Uterus (tissue), 3 donors: ENCODE measurements at regions not wholly inside any gene's neighbourhood (a gene's known extent, or its start where the extent isn't known, plus 50 kb on each side); places are given as distances from the start of the nearest gene placed in this dataset.

Experiments
- DNase-seq, 2 donors: peaks; one replicate each; pipeline ENCODE4 v3.0.0-alpha.2; 2019 to 2020
- H3K27ac ChIP-seq, 2 donors: fragments of 200-600 bp; sonication (generic); 1 replicate in 1 of 2; 2 replicates in 1 of 2; pipeline ENCODE4 v1.5.1; 2016 to 2018
- H3K27me3 ChIP-seq, 2 donors: fragments of 200-600 bp; sonication (generic); one replicate each; pipeline ENCODE4 v1.5.1; 2018 to 2019; ENCODE audit warnings: control low read depth in 1 of 2
- H3K36me3 ChIP-seq, 2 donors: fragments of 200-600 bp; sonication (generic); one replicate each; pipeline ENCODE4 v1.5.1; 2019; ENCODE audit warnings: control low read depth in 1 of 2
- H3K4me1 ChIP-seq, 2 donors: fragments of 200-600 bp; sonication (generic); one replicate each; pipeline ENCODE4 v1.5.1; 2018 to 2019; ENCODE audit warnings: control low read depth in 1 of 2
- H3K4me3 ChIP-seq, 2 donors: fragments of 200-600 bp; sonication (generic); 1 replicate in 1 of 2; 2 replicates in 1 of 2; pipeline ENCODE4 v1.5.1; 2018 to 2019; ENCODE audit warnings: mild to moderate bottlenecking in 1 of 2
- H3K9me3 ChIP-seq, 2 donors: fragments of 200-600 bp; sonication (generic); one replicate each; pipeline ENCODE4 v1.5.1; 2019; ENCODE audit warnings: control low read depth in 1 of 2
- POLR2A ChIP-seq, 2 donors: fragments of 450-650 bp; IDR thresholded peaks; one replicate each; pipeline ENCODE4 v1.6.1; 2016; ENCODE audit warnings: antibody characterized with exemption in 2 of 2, mild to moderate bottlenecking in 1 of 2, moderate library complexity in 1 of 2
- intact Hi-C: fragments of 100-400 bp; cut with DNase I; formaldehyde crosslinking; loops from one replicate; pipeline ENCODE4 v1.15.1; 2023; ENCODE audit warnings: low total_unique reads
- TF ChIP-seq, protein P1 (sequence below), 4 experiments: fragments of 200-600 bp in 2 of 4; fragments of 450-650 bp in 2 of 4; sonication (generic) in 2 of 4; IDR thresholded peaks; one replicate each; pipeline ENCODE4 v1.5.1; 2016 to 2019; ENCODE audit warnings: antibody characterized with exemption in 4 of 4, mild to moderate bottlenecking in 2 of 4, moderate library complexity in 1 of 4
- donor health status: DM: yes; HTN: yes; CAD: no.

DNA sequence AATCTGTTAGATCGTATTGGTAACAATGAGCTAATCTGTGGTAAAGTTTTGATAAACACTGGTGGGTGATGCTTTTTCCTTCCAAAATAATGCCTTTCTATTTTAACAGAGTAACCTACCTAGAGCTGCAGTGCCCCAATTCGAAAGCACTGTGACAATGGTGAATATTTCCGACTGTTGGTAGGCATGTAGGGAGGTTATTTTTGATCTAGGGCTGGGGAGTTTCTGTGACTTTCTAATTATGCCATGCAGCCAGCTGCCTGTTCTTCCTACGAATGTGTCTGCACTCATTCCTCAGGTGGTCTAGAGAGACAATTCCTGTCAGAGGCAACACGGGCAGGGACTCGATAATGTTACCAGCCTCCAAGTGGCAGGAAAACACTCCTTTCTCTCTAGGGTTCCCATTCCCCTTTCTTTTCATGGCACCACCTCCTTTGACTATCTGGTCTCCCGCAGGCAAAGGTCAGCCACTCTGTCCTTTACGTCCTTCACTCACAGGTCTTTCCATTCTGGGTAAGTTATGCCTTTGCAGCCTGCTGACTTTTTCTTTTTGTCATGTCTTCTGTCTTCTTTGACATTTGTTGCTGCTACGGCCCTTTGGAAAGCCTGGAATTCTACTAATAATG lies 167.2 kb upstream of the MGAT5 start:
- no peaks in the 10 kb centered on the region for H3K36me3 ChIP-seq
- no peak overlapping the region for H3K4me3 ChIP-seq
- no peak for DNase-seq
- intact Hi-C loops: no loop called here
- no peaks in the 10 kb centered on the region for H3K9me3 ChIP-seq
- H3K27ac ChIP-seq: no peak overlapping the region
- H3K4me1 ChIP-seq: no peaks in the 10 kb centered on the region
- no peak for TF ChIP-seq POLR2A (IDR thresholded peaks at IDR 0.05)
- TF ChIP-seq, protein P1, sequence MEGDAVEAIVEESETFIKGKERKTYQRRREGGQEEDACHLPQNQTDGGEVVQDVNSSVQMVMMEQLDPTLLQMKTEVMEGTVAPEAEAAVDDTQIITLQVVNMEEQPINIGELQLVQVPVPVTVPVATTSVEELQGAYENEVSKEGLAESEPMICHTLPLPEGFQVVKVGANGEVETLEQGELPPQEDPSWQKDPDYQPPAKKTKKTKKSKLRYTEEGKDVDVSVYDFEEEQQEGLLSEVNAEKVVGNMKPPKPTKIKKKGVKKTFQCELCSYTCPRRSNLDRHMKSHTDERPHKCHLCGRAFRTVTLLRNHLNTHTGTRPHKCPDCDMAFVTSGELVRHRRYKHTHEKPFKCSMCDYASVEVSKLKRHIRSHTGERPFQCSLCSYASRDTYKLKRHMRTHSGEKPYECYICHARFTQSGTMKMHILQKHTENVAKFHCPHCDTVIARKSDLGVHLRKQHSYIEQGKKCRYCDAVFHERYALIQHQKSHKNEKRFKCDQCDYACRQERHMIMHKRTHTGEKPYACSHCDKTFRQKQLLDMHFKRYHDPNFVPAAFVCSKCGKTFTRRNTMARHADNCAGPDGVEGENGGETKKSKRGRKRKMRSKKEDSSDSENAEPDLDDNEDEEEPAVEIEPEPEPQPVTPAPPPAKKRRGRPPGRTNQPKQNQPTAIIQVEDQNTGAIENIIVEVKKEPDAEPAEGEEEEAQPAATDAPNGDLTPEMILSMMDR (IDR thresholded peaks at IDR 0.05): no peak
- no peaks in the 10 kb centered on the region for H3K27me3 ChIP-seq

DNA sequence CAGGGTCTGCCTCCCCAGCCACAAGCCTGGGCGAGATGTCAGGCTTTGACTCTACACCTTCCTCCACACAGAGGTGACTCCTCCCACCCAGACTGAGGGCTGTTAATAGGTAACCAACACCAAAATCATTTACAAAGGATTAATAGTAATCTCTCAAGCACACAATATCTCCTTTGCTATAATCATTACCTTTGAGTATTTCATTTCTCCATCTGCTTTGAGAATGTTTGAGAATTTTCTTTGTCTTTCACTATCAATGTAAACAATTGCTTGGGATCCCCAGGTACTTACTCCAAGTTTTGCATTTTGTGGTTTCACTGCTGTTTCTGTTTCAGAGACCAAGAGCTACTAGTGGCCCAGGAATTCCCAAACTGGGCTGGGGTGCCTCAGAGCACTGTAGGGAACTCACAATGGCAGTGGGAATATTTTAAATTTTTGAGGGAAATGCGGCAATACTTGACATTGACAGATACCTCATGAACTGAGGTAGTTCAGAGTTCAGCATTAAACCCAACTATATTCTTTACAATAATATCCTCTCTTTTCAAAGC lies 166.4 kb upstream of the MGAT5 start:
- Histone ChIP-seq H3K36me3 (no peaks in the 10 kb centered on the region), H3K4me3 (no peak overlapping the region), H3K27ac (no peak overlapping the region), H3K4me1 (no peaks in the 10 kb centered on the region), H3K9me3 (no peaks in the 10 kb centered on the region), H3K27me3 (no peaks in the 10 kb centered on the region)
- TF ChIP-seq POLR2A (IDR thresholded peaks at IDR 0.05): no peak
- TF ChIP-seq, protein P1 (IDR thresholded peaks at IDR 0.05): no peak
- no peak for DNase-seq
- intact Hi-C loops: no loop called here

DNA sequence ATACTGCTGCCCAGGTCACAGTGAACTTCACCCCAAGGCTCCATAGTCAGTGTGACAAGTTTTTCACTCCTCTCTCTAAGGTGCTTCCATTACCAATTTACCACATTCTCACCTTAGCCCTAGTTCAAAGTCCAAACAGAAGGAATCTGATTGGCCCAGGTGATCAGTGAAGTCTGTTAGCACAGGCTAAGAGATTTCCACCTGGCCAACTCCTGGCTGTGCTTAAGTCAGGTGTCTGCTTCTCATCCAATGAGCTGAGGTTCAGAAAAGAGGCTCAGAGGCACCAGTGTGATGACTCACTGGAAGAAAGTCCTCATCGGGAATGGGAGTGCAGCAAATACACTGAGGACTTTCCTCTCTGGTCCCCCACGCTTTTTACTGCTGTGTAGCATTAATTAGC lies 164.4 kb upstream of the MGAT5 start:
- no peaks in the 10 kb centered on the region for H3K36me3 ChIP-seq
- H3K9me3 ChIP-seq: no peaks in the 10 kb centered on the region
- no peak for DNase-seq
- no peaks in the 10 kb centered on the region for H3K4me1 ChIP-seq
- H3K27me3 ChIP-seq: no peaks in the 10 kb centered on the region
- no peak overlapping the region for H3K4me3 ChIP-seq
- no peak for TF ChIP-seq POLR2A (IDR thresholded peaks at IDR 0.05)
- TF ChIP-seq, protein P1 (IDR thresholded peaks at IDR 0.05): no peak
- no peak overlapping the region for H3K27ac ChIP-seq
- intact Hi-C loops: no loop called here

DNA sequence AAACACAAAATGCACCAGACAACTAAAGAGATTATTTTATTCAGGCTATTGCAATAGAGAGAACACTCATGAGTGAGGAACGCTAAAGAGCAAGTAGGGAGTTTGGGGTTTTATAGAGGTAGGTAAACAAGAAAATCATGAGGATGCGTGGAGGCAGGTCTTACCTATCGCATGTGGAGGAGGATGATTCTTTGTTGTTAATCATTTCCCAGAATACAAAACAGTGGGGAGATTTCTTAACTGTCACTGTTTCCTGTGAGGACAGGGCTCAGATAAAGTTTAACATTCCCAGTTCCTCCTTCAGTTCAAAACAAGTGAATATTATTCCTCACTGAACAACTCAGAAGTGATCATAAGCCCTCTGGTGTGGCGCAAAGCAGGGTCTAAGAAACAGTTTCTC lies 156.1 kb upstream of the MGAT5 start:
- intact Hi-C loops: no loop called here
- H3K36me3 ChIP-seq: no peaks in the 10 kb centered on the region
- TF ChIP-seq, protein P1 (IDR thresholded peaks at IDR 0.05): no peak

DNA sequence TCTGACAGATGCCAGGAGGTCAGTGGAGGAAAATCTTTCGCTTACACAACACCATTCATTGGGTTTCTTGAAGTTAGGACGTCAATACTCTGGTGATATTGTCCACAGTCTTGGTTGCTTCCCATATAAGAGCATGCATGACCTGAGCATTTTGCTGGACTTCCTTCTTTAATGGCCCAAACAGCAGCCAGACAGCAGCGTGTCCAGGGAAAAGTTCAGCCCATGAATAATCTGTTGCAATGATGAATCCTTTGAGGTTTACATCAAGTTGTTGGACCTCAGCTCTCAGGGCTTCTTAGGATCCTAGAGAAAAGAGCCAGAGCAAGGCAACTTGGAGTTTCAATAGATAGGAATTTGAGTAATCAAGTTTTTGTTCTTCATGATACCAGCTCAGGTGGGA lies 155.6 kb upstream of the MGAT5 start:
- intact Hi-C loops: no loop called here

More for the DNA sequence above, 156.1 kb upstream of the MGAT5 start:
- Histone ChIP-seq H3K9me3 (no peaks in the 10 kb centered on the region), H3K4me1 (no peaks in the 10 kb centered on the region), H3K27me3 (no peaks in the 10 kb centered on the region), H3K4me3 (no peak overlapping the region), H3K27ac (no peak overlapping the region)
- no peak for DNase-seq

More for the DNA sequence above, 155.6 kb upstream of the MGAT5 start:
- TF ChIP-seq POLR2A (IDR thresholded peaks at IDR 0.05): no peak
- TF ChIP-seq, protein P1 (IDR thresholded peaks at IDR 0.05): no peak
- H3K4me3 ChIP-seq: no peak overlapping the region
- H3K9me3 ChIP-seq: no peaks in the 10 kb centered on the region
- no peak overlapping the region for H3K27ac ChIP-seq
- H3K36me3 ChIP-seq: no peaks in the 10 kb centered on the region
- H3K4me1 ChIP-seq: no peaks in the 10 kb centered on the region
- no peaks in the 10 kb centered on the region for H3K27me3 ChIP-seq
- DNase-seq: no peak
